Retinal pigment epithelial cell (primary cell): ENCODE measurements at regions not wholly inside any gene's neighbourhood (a gene's known extent, or its start where the extent isn't known, plus 50 kb on each side); places are given as distances from the start of the nearest gene placed in this dataset.
A peak's percentile ranks its signal among the peaks of the same experiment; 100 is the strongest.

Source experiments
- DNase-seq: peaks from one replicate; pipeline ENCODE4 v3.0.0-alpha.2; 2010; ENCODE audit warnings: low read depth
- H3K4me3 ChIP-seq: 2 replicates; pipeline ENCODE4 v1.5.1; 2011; ENCODE audit warnings: mild to moderate bottlenecking, low read length, control low read depth, moderate library complexity
- CTCF ChIP-seq: conservative IDR thresholded peaks from 2 replicates; pipeline ENCODE4 v1.5.1; 2011; ENCODE audit warnings: low read depth, low read length, control low read depth, inconsistent platforms

- no peak for DNase-seq
- no peak for TF ChIP-seq CTCF
- no peak overlapping the region for H3K4me3 ChIP-seq
Measured at GRCh38 chr20:4451487-4452081, 202.5 kb upstream of the ADRA1D start.

- peak overlapping the region; percentile 5 for H3K4me3 ChIP-seq
- DNase-seq = peak; percentile 60
- peak; percentile 63 for TF ChIP-seq CTCF
Measured at GRCh38 chr20:4449957-4450715, 201.0 kb upstream of the ADRA1D start.

GRCh38 chr20:4445784-4446183 lies 196.7 kb upstream of the ADRA1D start:
- H3K4me3 ChIP-seq = no peak overlapping the region
- DNase-seq = no peak
- no peak for TF ChIP-seq CTCF

- H3K4me3 ChIP-seq = no peak overlapping the region
- no peak for TF ChIP-seq CTCF
- DNase-seq = no peak
Measured at GRCh38 chr20:4445331-4445730, 196.2 kb upstream of the ADRA1D start.

GRCh38 chr20:4444404-4444803 lies 195.3 kb upstream of the ADRA1D start:
- TF ChIP-seq CTCF = no peak
- DNase-seq = no peak
- H3K4me3 ChIP-seq = no peak overlapping the region

- no peak for TF ChIP-seq CTCF
- DNase-seq = peak; percentile 85
- no peak overlapping the region for H3K4me3 ChIP-seq
Measured at GRCh38 chr20:4443016-4443415, 193.9 kb upstream of the ADRA1D start.

GRCh38 chr20:4441871-4442270 lies 192.8 kb upstream of the ADRA1D start:
- no peak for TF ChIP-seq CTCF
- H3K4me3 ChIP-seq = no peak overlapping the region
- no peak for DNase-seq
